Prostate gland (tissue), 2 donors: ENCODE measurements at regions not wholly inside any gene's neighbourhood (a gene's known extent, or its start where the extent isn't known, plus 50 kb on each side); places are given as distances from the start of the nearest gene placed in this dataset.

Source experiments
- CTCF ChIP-seq, 4 experiments: fragments of 200-600 bp in 2 of 4; fragments of 450-650 bp in 2 of 4; sonication (generic) in 2 of 4; IDR thresholded peaks; 1 replicate in 3 of 4; 2 replicates in 1 of 4; pipeline ENCODE4 v1.5.1; 2016 to 2019; ENCODE audit warnings: antibody characterized with exemption in 4 of 4, mild to moderate bottlenecking in 2 of 4, moderate library complexity in 2 of 4
- POLR2A ChIP-seq: fragments of 450-650 bp; IDR thresholded peaks from one replicate; pipeline ENCODE4 v1.6.1; 2016; ENCODE audit warnings: antibody characterized with exemption, mild to moderate bottlenecking
- POLR2AphosphoS5 ChIP-seq: sonication (generic); formaldehyde crosslinking; IDR thresholded peaks from one replicate; pipeline ENCODE4 v1.6.1; 2017; ENCODE audit warnings: antibody characterized with exemption

DNA sequence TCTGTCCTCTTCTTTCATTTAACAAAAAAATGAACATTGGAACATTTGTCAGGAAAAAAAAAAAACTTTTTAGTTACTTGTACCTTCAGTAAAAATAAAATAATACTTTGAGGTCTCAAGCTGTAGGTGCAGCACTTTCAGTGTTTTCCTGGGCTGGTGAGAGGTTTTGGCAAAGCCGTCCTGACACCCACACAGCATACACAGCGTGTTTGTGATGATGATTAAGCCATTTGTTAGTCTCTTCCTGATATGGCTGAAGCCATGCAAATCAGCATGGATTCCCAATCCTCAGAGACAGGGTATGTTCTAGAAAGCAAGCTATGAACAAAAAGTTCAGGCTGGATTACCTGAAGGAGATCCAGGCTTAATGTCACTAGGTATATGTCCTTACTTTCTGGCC lies 236.8 kb downstream of the ZNF516 start:
- TF ChIP-seq POLR2AphosphoS5 (no peak), CTCF (IDR thresholded peaks at IDR 0.05) (no peak), POLR2A (no peak)
